ENCODE measurements at regions not wholly inside any gene's neighbourhood (a gene's known extent, or its start where the extent isn't known, plus 50 kb on each side); places are given as distances from the start of the nearest gene placed in this dataset.
A peak's percentile ranks its signal among the peaks of the same experiment; 100 is the strongest.

DNA sequence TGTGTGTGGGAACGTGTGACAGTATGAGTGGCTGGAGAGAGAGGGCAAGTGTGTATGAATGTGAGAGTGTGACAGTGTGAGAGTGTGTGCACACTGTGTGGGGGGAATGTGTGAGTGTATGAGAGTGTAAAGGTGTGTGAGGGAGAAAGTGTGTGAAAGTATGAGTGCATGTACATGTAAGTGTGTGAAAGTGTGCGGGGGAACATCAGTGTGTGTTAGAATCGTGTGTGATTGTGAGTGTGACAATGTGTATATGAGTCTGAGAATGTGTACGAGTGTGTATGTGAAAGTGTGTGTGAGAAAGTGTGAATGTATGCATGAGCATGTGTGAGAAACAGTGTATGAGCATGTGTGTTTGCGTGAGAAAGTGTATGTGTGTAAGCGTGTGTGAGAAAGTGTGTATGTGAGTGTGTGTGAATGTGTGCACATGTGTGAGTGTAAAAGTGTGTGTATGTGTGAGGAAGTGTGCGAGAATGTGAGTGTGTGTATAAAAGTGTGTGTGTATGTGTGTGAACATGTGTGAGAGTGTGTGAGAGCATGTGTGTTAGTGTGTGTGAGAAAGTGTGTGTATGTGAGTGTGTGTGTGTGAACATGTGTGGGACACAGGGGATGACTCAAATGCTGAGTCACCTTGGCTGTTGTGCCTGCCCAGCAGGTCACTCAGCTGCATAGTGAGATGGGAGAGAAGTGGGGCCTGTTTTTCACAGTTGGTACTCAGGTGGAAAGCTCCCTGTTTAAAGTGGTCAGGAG is 220.5 kb upstream of the TBX3 start:
- Histone ChIP-seq H3K9me3 (ENCODE audit: low read depth) (no peaks in the 10 kb centered on the region), H3K4me1 (ENCODE audit: insufficient read depth) (peaks cover 19% of the 10 kb centered on the region), H3K9me2 (replicated peaks; ENCODE audit: insufficient read depth) (no peaks in the 10 kb centered on the region), H3K79me2 (no peaks in the 10 kb centered on the region), H4K20me1 (ENCODE audit: insufficient read depth, poor library complexity, severe bottlenecking) (no peaks in the 10 kb centered on the region), H2AFZ (no peak overlapping the region), H3K27me3 (no peaks in the 10 kb centered on the region), H3K36me3 (replicated peaks; ENCODE audit: insufficient read depth, low read depth) (no peaks in the 10 kb centered on the region), H3K4me2 (no peak overlapping the region), H3K27ac (no peak overlapping the region), H3K4me3 (no peak overlapping the region)
- no peak for DNase-seq (ENCODE audit: low spot score)
- 98% methylated on average over 7 of the region's 7 CpGs for WGBS (ENCODE audit: low lambda C conversion rate, missing lambda C conversion rate)
- TF ChIP-seq, protein P1, sequence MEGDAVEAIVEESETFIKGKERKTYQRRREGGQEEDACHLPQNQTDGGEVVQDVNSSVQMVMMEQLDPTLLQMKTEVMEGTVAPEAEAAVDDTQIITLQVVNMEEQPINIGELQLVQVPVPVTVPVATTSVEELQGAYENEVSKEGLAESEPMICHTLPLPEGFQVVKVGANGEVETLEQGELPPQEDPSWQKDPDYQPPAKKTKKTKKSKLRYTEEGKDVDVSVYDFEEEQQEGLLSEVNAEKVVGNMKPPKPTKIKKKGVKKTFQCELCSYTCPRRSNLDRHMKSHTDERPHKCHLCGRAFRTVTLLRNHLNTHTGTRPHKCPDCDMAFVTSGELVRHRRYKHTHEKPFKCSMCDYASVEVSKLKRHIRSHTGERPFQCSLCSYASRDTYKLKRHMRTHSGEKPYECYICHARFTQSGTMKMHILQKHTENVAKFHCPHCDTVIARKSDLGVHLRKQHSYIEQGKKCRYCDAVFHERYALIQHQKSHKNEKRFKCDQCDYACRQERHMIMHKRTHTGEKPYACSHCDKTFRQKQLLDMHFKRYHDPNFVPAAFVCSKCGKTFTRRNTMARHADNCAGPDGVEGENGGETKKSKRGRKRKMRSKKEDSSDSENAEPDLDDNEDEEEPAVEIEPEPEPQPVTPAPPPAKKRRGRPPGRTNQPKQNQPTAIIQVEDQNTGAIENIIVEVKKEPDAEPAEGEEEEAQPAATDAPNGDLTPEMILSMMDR (IDR thresholded peaks at IDR 0.05; ENCODE audit: poor library complexity): no peak
- TF ChIP-seq EZH2phosphoT487 (IDR thresholded peaks at IDR 0.05; ENCODE audit: low read depth, severe bottlenecking, unreplicated experiment) (no peak), EZH2 (IDR thresholded peaks at IDR 0.05; ENCODE audit: borderline replicate concordance) (no peak)

DNA sequence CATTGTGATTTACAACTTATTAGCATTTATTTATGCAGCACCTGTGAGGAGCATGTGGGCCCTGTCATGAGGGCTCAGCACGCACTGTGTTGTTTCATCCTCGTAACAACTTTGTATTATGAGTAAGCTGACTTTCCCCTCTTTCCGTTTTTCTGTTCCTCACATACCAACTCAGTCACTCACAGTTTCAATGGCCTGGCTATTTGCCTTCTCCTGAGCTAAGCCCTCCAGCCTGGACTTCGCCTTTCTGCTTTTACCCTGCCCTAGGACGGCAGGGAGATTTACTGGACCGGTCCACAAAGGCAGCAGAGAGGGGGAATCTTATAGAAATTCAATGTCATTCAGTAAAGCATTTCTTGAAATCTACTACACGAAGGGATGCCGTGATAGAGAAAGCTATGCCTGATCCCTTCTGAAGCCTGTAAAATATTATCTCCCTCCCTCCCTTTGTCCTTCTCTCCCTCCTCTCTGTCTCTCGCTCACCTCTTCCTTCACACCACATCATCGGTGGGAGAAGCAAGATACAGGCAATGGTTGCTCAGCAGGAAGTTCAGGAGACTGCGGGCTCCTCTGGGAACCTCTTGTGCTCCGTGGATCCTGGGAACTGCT is 219.2 kb upstream of the TBX3 start:
- peak; percentile 71 for DNase-seq (ENCODE audit: low spot score)
- no peak overlapping the region for H3K4me3 ChIP-seq
- H3K79me2 ChIP-seq: no peaks in the 10 kb centered on the region
- H3K4me1 ChIP-seq (ENCODE audit: insufficient read depth): peaks cover 19% of the 10 kb centered on the region
- H3K4me2 ChIP-seq: peak overlapping the region; percentile 60
- TF ChIP-seq EZH2phosphoT487 (IDR thresholded peaks at IDR 0.05; ENCODE audit: low read depth, severe bottlenecking, unreplicated experiment) (no peak), EZH2 (IDR thresholded peaks at IDR 0.05; ENCODE audit: borderline replicate concordance) (no peak)
- TF ChIP-seq, protein P1 (IDR thresholded peaks at IDR 0.05; ENCODE audit: poor library complexity): no peak
- no peaks in the 10 kb centered on the region for H3K9me2 ChIP-seq (replicated peaks; ENCODE audit: insufficient read depth)
- H4K20me1 ChIP-seq (ENCODE audit: insufficient read depth, poor library complexity, severe bottlenecking): no peaks in the 10 kb centered on the region
- 23% methylated on average over 12 of the region's 12 CpGs for WGBS (ENCODE audit: low lambda C conversion rate, missing lambda C conversion rate)
- H3K27ac ChIP-seq: peak overlapping the region; percentile 73
- no peaks in the 10 kb centered on the region for H3K27me3 ChIP-seq
- H3K36me3 ChIP-seq (replicated peaks; ENCODE audit: insufficient read depth, low read depth): no peaks in the 10 kb centered on the region
- H2AFZ ChIP-seq: no peak overlapping the region
- no peaks in the 10 kb centered on the region for H3K9me3 ChIP-seq (ENCODE audit: low read depth)

DNA sequence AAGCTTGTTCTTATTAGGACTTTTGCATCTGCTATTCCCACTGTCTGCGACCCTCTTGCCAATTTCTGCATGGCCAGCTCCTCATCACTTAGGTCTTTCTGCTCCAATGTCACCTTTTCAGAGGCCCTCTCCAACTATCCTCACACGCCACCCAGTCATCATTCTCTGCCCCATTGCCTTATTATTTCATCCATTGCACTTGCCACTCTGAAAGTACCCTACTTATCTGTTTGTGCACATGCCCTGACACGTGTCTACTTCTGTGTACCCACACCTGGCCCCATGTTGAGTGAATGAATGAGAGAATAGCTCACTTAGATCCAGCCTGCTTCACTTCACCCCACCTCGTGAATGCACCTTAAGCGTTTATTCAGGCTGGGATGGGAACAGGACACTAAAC is 218.7 kb upstream of the TBX3 start:
- Histone ChIP-seq H3K36me3 (replicated peaks; ENCODE audit: insufficient read depth, low read depth) (no peaks in the 10 kb centered on the region), H3K4me1 (ENCODE audit: insufficient read depth) (peaks cover 19% of the 10 kb centered on the region), H4K20me1 (ENCODE audit: insufficient read depth, poor library complexity, severe bottlenecking) (no peaks in the 10 kb centered on the region), H3K4me3 (no peak overlapping the region), H3K4me2 (peak overlapping the region; percentile 60), H3K9me2 (replicated peaks; ENCODE audit: insufficient read depth) (no peaks in the 10 kb centered on the region), H3K27me3 (no peaks in the 10 kb centered on the region), H3K9me3 (ENCODE audit: low read depth) (no peaks in the 10 kb centered on the region), H3K27ac (peak overlapping the region; percentile 73), H3K79me2 (no peaks in the 10 kb centered on the region), H2AFZ (no peak overlapping the region)
- TF ChIP-seq EZH2 (IDR thresholded peaks at IDR 0.05; ENCODE audit: borderline replicate concordance): no peak
- no peak for TF ChIP-seq EZH2phosphoT487 (IDR thresholded peaks at IDR 0.05; ENCODE audit: low read depth, severe bottlenecking, unreplicated experiment)
- TF ChIP-seq, protein P1 (IDR thresholded peaks at IDR 0.05; ENCODE audit: poor library complexity): no peak
- no peak for DNase-seq (ENCODE audit: low spot score)
- 72% methylated on average over 5 of the region's 5 CpGs for WGBS (ENCODE audit: low lambda C conversion rate, missing lambda C conversion rate)

Measured in hepatocyte (in vitro differentiated cells).